ENCODE measurements at regions not wholly inside any gene's neighbourhood (a gene's known extent, or its start where the extent isn't known, plus 50 kb on each side); places are given as distances from the start of the nearest gene placed in this dataset.
"Not testable (repeated sequence)": the region's sequence is repeated elsewhere in the genome, so short reads cannot be mapped to it uniquely, and the experiment has no call there.

DNA sequence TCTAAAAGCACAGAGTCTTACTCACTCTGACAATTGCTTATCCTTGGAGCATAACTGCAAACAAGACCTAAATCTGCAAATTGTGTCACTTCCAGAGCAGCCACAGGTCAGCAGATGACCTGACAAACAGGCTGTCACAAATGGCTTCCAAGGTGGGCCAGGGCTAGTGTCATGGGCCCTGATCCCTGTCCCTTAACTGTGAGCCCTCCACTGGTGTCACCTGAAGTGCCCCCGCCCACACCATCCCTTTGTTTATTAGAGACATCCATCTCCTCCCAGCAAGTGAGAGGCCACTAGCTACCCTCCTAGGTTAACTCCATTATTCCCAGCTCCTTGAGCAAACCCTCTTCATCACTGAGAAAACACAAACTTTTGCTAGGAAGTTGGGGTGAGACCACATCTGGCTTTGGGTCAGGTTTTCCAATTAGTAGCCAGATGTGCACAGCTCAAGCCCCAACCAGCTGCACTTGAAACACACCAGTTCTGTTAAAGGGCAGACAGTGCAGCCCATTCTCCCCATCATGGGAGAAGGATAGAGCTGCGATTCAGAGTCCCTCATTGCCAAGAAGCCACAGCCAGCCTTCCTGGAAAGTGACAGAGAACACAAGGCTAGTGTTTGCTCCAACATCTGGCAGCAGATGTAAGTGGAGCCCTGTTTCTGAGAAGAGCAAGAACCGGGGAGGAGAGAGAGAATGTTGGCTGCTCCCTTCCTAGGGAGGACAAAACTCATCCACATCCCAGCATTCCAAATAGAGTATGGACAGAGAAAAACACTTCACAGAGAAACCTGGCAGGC is 75.7 kb upstream of the NANOS1 start:
- Mint-ChIP-seq H3K9me3 (no peaks in the 10 kb centered on the region), H3K27ac (no peak overlapping the region)

DNA sequence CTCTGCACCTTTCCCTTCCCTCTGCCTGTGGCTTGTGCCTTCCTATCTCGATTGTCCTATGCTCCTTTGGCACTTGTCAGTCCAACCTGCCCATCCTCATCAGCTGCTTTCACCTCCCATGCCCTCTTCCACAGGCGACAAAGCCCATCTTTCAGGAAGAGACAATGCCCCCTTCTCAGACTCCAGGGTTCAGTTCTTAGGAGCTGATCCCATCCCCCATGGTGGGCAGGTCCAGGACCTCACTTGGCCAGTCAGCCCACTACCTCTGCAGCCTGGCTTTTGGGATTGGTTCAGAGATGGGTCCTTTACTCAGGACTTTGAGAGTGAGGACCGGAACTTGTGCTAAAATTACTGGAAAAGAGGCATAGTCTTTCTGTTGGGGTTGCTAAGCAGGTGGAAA is 74.0 kb upstream of the NANOS1 start:
- no peaks in the 10 kb centered on the region for H3K36me3 Mint-ChIP-seq (ENCODE audit: low read depth)
- DNase-seq (no peak), ATAC-seq (no peak)
- H3K9me3 Mint-ChIP-seq: no peaks in the 10 kb centered on the region
- H3K4me1 Mint-ChIP-seq: no peaks in the 10 kb centered on the region
- H3K4me3 Mint-ChIP-seq: no peak overlapping the region
- H3K27me3 Mint-ChIP-seq: peaks cover 2% of the 10 kb centered on the region
- H3K27ac Mint-ChIP-seq: no peak overlapping the region

More for the DNA sequence above, 75.7 kb upstream of the NANOS1 start:
- DNase-seq (no peak), ATAC-seq (no peak)
- Mint-ChIP-seq H3K27me3 (peaks cover 4% of the 10 kb centered on the region), H3K4me1 (no peaks in the 10 kb centered on the region), H3K4me3 (no peak overlapping the region), H3K36me3 (ENCODE audit: low read depth) (no peaks in the 10 kb centered on the region)

DNA sequence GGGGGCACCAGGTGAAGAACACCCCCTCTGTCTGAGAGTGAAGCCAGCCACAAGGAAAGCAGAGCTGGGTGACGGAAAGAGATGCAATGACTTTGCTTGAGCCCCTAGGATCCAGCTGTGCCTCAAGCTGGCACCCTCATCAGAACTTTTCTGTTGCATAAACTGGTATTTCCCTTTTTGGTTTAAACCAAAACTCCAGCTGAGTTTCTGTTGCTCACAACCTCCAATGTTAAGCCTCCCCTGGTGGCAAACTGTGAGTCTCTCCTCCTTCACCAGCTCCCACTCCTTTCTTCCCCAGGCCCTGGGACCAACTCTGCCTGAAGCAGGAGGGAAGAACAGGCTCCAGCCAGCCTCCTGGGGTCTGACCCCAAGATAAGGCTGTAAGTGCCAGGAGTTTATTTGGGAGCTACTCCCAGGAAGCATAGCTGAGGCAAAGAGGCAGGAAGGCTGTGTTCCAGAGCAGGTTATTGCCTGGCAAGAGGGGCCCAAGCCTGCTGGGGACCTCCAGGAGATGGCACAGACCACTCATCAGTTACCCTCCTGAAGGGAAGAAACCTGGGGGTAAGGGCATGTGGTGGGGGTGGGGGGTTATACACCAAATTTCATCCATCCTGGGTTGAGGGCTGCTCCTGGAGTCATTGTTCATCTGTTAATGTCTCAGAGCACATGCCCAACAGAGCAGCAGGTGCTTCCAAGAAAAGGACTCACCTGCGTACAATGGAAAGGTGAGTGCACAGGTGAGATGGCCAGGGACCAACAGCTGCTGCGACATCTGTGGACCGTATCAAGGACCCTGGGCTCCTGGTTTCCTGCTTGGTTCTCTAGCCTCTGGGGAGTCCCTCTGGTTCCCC is 73.3 kb upstream of the NANOS1 start:
- no peaks in the 10 kb centered on the region for H3K9me3 Mint-ChIP-seq
- no peak for ATAC-seq
- H3K27me3 Mint-ChIP-seq: peaks cover 2% of the 10 kb centered on the region
- H3K4me3 Mint-ChIP-seq: no peak overlapping the region
- no peaks in the 10 kb centered on the region for H3K36me3 Mint-ChIP-seq (ENCODE audit: low read depth)
- DNase-seq: no peak
- H3K27ac Mint-ChIP-seq: no peak overlapping the region
- H3K4me1 Mint-ChIP-seq: no peaks in the 10 kb centered on the region

DNA sequence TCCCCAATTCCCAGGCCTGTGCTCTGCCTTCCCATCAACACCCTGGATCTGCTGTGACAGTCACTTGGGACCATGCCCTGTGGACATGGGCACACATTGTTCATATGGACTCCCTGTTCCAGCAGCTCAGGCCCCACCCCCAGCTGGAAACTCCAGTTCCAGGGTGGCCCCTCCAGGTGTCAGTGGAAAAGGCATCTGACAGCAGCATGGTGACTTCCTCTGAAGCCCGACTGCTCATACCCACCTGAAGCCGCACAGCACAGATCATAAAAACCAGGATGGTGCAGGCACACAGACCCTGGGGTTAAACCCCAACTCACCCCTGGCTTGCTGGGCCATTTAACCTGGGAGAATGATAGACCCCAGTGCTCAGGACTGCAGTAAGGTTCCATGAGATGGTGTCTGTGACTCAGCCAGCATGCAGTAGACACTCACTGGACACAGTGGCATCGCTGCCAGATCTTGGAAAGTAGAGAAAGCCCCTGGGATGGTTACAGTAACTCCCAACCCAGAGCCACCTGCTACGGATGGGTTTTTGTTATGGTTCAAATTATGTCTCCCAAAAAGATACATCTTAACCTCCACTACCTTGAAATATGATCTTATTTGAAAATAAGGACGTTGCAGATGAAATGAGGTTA is 72.6 kb upstream of the NANOS1 start:
- DNase-seq: no peak
- ATAC-seq: no peak
- Mint-ChIP-seq H3K27me3 (peaks cover 2% of the 10 kb centered on the region), H3K36me3 (ENCODE audit: low read depth) (no peaks in the 10 kb centered on the region), H3K4me3 (no peak overlapping the region), H3K9me3 (no peaks in the 10 kb centered on the region), H3K4me1 (no peaks in the 10 kb centered on the region), H3K27ac (no peak overlapping the region)

DNA sequence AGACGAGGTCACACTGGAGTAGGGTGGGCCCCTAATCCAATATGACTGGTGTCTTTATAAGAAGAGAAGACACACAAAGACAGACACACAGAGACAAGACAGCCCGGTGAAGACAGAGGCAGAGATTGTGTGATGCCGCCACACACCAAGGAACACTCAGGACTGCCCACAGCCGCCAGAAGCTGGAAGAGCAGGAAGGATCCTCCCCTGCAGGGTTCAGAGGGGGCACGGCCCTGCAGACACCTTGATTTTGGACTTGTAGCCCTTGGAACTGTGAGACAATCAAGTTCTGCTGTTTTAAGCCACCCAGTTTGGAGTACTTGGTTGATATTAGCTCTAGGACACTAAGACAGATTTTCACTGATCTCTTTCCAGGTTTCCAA is 72.1 kb upstream of the NANOS1 start:
- DNase-seq: no peak
- no peaks in the 10 kb centered on the region for H3K9me3 Mint-ChIP-seq
- H3K4me1 Mint-ChIP-seq: no peaks in the 10 kb centered on the region
- no peak for ATAC-seq
- H3K27ac Mint-ChIP-seq: no peak overlapping the region
- H3K27me3 Mint-ChIP-seq: peaks cover 2% of the 10 kb centered on the region
- H3K4me3 Mint-ChIP-seq: no peak overlapping the region
- H3K36me3 Mint-ChIP-seq (ENCODE audit: low read depth): no peaks in the 10 kb centered on the region

DNA sequence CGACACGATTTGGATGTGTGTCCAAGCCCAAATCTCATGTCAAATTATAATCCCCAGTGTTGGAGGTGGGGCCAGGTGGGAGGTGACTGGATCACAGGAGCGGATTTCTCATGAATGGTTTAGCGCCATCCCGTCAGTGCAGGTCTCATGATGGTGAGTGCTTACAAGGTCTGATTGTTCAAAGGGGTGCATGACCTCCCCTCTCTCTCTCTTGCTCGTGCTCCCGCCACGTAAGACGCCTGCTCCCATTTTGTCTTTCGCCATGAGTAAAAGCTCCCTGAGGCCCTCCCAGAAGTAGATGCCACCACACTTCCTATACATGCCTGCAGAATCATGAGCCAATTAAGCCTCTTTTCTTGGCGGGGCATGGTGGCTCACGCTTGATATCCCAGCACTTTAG is 71.5 kb upstream of the NANOS1 start:
- peaks cover 2% of the 10 kb centered on the region for H3K27me3 Mint-ChIP-seq
- no peaks in the 10 kb centered on the region for H3K36me3 Mint-ChIP-seq (ENCODE audit: low read depth)
- no peak overlapping the region for H3K4me3 Mint-ChIP-seq
- no peaks in the 10 kb centered on the region for H3K9me3 Mint-ChIP-seq
- ATAC-seq: no peak
- H3K27ac Mint-ChIP-seq: no peak overlapping the region
- H3K4me1 Mint-ChIP-seq: no peaks in the 10 kb centered on the region
- DNase-seq: no peak

DNA sequence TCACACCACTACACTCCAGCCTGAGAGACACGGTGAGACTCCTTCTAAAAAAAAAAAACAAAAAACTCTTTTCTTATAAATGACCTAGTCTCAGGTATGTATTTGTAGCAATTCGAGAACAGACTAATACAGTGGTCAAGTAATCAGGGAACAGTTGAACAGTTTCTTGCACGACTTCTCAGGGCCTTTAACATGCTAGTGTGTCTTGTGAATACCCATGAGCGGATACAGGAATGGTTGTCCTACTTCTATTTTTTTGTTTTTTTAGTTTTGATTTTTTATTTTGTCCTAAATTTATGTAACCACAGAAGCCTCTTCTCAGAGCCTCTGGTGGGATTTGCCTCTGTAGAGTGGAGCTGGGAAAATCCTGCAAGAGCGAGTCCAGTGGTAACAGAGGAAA is 71.0 kb upstream of the NANOS1 start:
- H3K27me3 Mint-ChIP-seq: peaks cover 2% of the 10 kb centered on the region
- H3K4me1 Mint-ChIP-seq: no peaks in the 10 kb centered on the region
- ATAC-seq (no peak), DNase-seq (no peak)
- no peak overlapping the region for H3K27ac Mint-ChIP-seq
- H3K9me3 Mint-ChIP-seq: no peaks in the 10 kb centered on the region
- no peak overlapping the region for H3K4me3 Mint-ChIP-seq
- no peaks in the 10 kb centered on the region for H3K36me3 Mint-ChIP-seq (ENCODE audit: low read depth)

DNA sequence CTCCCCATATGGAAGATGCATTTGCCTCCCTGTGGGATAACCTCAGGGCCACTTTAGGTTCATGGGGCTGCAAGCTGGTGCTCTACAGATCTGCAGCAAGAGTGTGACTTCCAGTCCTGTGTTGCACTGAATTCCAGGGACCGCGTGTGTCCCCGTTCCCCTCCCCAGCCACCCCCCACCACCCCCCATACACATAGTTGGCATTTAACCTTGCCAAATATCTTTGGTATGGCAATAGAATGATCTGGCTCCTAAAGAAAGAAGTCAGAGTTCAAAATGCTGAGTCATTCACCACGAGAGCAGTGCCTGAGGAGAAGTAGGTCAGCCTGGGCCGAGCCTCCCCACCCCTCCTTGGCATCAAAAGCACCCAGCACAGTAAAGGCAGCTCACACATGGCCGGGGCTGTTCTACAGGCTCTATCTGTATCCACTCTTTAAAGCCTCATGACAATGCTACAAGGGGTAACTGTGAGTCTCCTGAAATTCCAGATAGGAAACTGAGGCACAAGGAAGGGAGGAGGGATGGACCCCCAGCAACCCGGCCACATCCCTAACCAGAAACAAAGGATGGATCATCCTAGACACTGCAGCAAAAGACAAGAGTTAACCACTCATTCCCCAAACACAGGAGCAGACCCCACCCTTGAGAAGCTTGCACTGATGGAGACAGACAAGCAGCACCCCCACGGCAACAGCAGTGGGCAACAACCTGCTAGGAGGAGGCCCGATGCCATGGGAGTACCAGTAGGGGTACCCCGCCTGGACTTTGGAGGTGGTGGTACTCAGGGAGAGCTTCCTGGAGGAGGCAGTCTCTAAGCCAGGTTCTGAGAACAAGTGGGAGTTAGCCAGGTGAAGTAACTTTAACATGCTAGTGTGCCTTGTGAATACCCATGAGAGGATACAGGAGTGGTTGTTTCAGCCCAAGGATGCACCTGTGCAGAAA is 70.3 kb upstream of the NANOS1 start:
- Mint-ChIP-seq H3K36me3 (ENCODE audit: low read depth) (no peaks in the 10 kb centered on the region), H3K4me1 (no peaks in the 10 kb centered on the region), H3K27ac (no peak overlapping the region), H3K4me3 (no peak overlapping the region), H3K9me3 (no peaks in the 10 kb centered on the region), H3K27me3 (peaks cover 2% of the 10 kb centered on the region)
- DNase-seq: no peak
- ATAC-seq: no peak

DNA sequence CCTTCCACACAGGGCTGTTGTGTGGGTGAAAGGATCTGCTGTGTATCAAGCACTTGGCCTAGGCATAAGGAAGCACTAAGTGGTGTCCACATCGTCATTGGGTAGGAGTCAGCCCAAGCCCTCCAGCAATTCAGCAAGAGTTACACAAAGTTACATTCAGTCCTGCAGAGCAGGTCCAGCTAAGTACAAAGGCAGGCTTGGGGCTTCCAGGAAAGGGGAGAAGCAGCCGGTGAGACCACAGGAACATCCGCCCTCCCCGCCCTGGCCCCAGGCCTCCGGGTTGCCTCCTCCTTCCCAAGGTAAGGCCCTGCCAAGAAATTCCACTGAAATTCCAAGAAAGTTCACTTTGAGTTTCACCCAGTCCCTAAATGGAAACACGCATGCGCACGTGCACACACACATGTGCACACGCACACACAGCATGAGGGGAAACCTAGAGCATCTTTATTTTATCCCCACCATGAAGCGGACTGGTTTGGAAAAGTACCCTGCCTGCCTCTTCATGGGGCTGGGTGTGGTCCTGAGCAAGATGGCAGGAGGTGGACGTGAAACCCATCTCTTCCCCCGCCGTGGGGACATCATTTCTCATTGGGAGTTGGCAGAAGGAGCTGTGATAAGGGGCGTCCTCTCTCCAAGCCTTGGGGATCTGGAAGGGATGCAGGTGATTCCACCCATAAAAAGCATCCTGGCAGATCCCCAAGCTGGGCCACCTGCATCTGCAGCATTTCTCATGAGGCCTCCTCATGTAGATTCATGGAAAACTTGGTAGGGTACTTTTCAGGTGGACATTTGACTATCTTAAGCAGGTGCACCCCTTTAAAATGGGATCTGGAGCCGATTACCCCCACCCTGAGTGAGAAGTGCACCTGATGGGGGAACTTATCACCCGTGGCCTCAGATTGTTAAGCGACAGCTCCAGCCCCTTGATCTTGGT is 69.1 kb upstream of the NANOS1 start:
- Mint-ChIP-seq H3K27ac (no peak overlapping the region), H3K9me3 (no peaks in the 10 kb centered on the region), H3K4me1 (no peaks in the 10 kb centered on the region), H3K4me3 (no peak overlapping the region), H3K27me3 (no peaks in the 10 kb centered on the region), H3K36me3 (ENCODE audit: low read depth) (no peaks in the 10 kb centered on the region)
- ATAC-seq (no peak), DNase-seq (no peak)

DNA sequence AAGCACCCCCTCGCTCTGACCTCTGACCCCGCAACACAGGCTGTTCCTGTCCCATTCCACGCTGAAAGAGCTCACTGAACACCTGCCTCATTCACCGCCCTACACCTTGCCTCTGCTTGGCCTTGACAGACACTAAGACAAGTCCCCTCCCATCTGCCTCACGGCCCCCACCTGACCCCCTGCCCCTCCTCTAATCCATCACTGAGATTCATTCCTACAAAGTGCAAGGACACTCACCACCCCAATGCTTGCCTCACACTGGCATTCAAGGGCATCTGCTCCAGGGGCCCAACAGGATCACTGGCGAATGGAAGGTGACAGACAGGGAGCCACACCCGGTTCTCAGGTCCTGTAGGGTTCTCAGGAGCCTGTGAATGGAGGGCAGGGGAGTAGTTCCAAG is 68.1 kb upstream of the NANOS1 start:
- Mint-ChIP-seq H3K36me3 (ENCODE audit: low read depth) (no peaks in the 10 kb centered on the region), H3K27me3 (no peaks in the 10 kb centered on the region), H3K9me3 (no peaks in the 10 kb centered on the region), H3K4me1 (no peaks in the 10 kb centered on the region), H3K4me3 (no peak overlapping the region), H3K27ac (no peak overlapping the region)
- DNase-seq: no peak
- no peak for ATAC-seq

DNA sequence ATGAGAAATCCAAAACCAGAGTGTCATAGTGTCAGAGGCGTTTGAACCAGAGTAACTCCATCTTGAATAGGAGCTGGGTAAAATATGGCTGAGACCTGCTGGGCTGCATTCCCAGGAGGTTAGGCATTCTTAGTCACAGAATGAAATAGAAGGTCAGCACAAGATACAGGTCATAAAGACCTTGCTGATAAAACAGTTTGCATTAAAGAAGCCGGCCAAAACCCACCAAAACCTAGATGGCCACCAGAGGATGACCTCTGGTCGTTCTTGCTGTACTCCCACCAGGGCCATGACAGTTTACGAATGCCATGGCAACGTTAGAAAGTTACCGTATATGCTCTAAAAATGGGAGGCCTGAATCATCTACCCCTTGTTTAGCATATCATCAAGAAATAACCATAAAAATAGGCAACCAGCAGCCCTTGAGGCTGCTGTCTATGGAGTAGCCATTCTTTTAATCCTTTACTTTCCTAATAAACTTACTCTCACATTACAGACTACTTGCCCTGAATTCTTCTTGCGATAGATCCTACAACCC is 67.1 kb upstream of the NANOS1 start:
- not testable (repeated sequence) for H3K27me3 Mint-ChIP-seq; H3K9me3 Mint-ChIP-seq; H3K27ac Mint-ChIP-seq; ATAC-seq; DNase-seq; H3K36me3 Mint-ChIP-seq (ENCODE audit: low read depth); H3K4me1 Mint-ChIP-seq; H3K4me3 Mint-ChIP-seq

DNA sequence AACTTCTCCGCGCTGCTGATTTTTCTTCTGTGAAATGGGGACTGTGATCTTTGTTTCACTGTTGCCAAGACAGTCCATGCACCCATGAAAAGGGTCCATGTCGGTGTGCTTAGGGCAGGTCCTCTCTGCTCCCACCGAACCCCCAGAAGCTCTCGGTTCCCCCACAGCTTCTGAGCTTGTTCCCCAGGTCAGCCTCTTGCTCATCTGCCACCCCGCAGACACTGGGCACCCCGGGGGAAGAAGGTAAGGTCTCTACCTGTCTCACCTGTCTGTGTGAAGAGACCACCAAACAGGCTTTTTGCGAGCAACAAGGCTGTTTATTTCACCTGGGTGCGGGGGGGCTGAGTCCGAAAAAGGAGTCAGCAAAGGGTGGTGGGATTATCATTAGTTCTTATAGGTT is 66.2 kb upstream of the NANOS1 start:
- DNase-seq: no peak
- Mint-ChIP-seq H3K9me3 (no peaks in the 10 kb centered on the region), H3K27ac (no peak overlapping the region), H3K4me3 (no peak overlapping the region), H3K36me3 (ENCODE audit: low read depth) (no peaks in the 10 kb centered on the region), H3K27me3 (no peaks in the 10 kb centered on the region), H3K4me1 (no peaks in the 10 kb centered on the region)
- ATAC-seq: no peak

DNA sequence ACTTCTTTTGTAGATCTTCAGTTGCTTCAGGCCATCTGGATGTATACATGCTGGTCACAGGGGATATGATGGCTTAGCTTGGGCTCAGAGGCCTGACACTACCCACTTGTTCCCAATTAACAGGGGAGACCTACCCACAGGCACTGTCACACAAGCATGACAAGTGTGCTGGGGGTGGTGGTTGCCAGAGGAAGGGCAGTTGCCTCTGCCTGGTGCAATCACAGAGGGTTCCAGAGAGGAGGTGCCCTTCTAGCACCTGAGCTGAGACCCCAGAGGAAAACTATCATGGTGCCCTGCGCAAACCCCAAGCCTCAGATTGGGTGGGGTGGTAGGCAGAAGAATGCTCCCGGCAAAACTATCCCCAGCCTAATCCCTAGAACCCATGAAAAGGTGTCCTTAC is 65.6 kb upstream of the NANOS1 start:
- no peak overlapping the region for H3K4me3 Mint-ChIP-seq
- peaks cover under 1% of the 10 kb centered on the region for H3K27me3 Mint-ChIP-seq
- H3K4me1 Mint-ChIP-seq: no peaks in the 10 kb centered on the region
- H3K9me3 Mint-ChIP-seq: no peaks in the 10 kb centered on the region
- H3K36me3 Mint-ChIP-seq (ENCODE audit: low read depth): no peaks in the 10 kb centered on the region
- no peak for DNase-seq
- H3K27ac Mint-ChIP-seq: no peak overlapping the region
- no peak for ATAC-seq

Data from activated naive CD8-positive, alpha-beta T cell treated with anti-CD3 and anti-CD28 coated beads, Interleukin-2, amount 50 U/mL, for 24 hours (primary cell).